ENCODE measurements at regions not wholly inside any gene's neighbourhood (a gene's known extent, or its start where the extent isn't known, plus 50 kb on each side); places are given as distances from the start of the nearest gene placed in this dataset.

- no peak for DNase-seq
Observed at GRCh38 chr2:22692746-22693145, 692.2 kb upstream of the KLHL29 start.

DNA sequence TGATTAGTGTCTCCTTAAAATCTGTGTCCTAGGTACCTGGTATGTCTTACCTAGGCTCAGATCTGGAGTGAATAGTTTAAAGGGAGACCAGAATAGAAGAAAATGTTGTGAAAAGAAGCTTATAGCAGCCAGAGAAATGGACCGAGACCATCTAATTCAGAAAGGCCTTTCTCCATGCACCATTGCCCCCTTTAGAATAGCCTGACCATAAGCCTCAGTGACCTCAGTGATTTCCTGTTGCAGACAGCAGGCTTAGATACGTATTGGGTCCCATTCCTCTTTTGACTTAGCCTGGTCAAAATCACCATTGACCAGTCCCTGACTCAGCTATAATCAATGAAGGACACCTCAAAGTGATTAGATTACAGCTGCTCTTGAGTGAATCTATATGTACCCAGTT is 690.7 kb upstream of the KLHL29 start:
- DNase-seq: no peak

DNA sequence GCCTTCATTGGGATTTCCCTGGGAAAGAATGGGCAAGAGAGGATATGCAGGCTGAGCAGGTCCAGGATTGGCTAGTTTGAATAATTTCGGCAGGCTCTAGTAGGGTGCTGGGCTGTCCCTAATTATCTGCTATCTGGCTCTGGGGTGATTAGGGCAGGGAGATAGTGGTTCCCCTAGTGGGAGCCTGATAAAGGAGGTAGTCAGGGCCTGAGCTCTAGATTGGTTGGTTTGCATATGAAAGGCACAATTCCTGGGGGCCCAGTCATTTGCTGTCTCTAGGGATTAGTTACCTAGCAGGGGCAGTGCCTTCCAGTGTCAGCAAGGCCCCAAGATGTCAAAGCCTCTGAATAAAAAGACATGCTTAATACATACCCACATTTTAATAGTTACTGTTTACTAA is 690.1 kb upstream of the KLHL29 start:
- no peak for DNase-seq

- DNase-seq: no peak
Observed at GRCh38 chr2:22697054-22697788, 687.8 kb upstream of the KLHL29 start.

GRCh38 chr2:22701561-22702160 is 683.3 kb upstream of the KLHL29 start:
- no peak for DNase-seq

DNA sequence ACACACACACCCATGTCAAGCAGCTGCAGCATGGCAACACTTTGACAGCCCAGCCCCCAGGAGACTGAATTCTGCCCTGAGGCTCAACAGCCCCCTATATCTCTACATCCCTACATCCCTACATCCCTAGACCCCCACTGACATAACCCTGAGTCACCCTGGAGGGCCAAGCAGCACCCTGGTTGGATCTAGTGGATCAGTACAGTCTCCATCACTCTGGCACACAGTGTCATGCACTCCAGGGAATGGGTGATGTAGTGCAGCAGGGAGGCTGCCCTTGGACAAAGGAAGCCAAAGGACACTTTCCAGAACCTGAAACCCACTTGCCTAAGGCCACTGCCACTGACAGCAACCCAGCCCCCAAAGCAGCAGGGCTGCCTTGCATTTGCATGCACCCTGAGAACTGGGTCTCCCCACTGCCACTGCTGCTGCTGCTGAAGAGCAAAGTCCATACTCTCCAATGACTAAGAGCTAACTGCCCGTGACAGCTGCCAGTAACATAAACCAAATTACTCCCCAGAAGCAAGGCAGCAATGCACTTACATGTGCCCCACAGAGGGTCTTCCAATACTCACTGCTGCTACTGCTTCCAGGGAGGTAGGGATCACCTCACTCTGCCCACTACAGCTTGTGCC is 681.6 kb upstream of the KLHL29 start:
- no peak for DNase-seq

- DNase-seq: no peak
Observed at GRCh38 chr2:22719396-22719795, 665.6 kb upstream of the KLHL29 start.

GRCh38 chr2:22729466-22729865 is 655.5 kb upstream of the KLHL29 start:
- DNase-seq: no peak

DNA sequence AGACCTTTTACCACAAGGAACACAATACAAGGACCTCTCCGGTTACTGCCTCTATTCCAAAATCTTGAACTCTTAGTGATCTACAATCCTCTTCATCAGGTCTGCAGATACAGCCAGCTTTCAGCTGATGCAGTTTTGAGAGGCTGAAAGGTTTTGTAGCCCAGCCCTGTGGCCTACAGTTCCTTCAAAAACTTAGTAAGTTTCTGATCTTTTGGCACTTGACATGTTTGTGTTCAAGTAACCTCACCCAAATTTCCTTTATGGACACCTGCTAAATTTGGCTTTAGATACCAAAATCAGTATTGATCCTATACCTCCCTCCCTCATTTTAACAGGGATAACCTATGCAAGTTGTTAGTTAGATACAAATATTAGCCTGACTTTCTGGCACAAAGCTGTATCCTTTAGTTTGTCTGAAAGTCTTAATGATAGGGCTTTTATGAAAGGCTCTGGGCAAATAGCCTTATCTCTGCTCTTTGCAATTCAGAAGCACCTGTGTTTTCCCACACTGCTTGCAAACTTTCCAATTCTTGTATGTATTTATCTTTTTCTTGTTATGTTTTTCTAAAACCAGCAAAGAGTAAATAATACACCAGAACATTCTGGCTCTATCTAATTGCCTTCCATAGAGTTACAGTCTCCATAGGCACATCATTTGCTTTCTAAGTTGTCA is 650.5 kb upstream of the KLHL29 start:
- DNase-seq: no peak

- no peak for DNase-seq
Observed at GRCh38 chr2:22737144-22737543, 647.8 kb upstream of the KLHL29 start.

DNA sequence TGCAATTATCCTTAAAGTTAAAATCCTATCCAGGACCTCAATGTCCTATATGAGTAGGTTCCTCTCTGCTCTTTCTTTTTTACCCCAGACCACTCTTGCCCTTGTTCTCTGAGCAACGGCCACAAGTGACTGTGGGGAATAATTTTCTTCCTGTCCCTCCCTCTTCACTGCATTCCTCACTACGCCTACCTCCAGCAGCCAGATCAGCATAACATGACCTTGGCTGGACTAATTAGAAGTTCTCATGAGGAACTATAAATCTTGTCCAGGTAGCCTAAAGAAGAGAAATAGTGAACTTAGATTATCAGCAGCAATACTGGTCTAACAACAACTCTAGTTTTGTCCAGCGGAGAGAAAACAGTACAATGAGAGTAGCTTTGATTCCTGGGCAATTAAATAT is 643.8 kb upstream of the KLHL29 start:
- DNase-seq: no peak

DNA sequence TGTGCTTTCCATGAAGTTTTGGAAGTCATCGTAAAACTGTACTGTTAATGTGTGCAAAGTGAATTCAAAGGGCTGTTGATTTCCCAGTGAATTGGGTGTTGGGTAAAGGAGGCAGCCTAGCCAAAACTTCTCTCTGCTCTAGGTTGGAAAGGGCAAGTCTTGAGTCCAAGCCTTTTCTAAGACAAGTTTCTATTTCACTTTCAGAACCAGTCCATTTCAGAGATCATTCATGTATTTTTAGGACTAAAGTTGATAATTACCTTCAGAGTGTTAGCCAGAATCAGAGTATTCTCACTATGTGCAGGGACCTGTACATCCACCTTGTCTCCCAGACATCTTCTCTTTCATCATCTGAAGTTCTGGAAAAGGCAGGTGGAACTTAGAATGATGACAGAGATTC is 636.1 kb upstream of the KLHL29 start:
- no peak for DNase-seq

DNA sequence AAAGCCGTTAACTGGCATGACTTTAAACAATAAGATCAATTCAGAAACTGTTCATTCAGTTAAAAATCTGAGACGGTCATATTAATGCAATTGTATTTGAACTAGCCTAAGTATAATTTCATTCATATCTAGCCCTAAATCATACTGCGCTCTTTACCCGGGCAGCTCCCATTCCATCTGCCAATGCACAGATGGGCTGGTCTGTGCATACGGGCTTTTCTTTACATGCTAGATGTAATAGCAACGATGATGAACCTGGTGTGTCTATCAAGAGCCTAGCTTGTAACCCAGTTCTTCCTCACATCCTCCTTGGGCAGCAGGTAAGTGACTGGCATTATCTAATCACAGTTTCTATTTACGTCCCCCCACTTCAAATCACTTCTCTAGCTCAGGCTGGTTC is 631.5 kb upstream of the KLHL29 start:
- no peak for DNase-seq

DNA sequence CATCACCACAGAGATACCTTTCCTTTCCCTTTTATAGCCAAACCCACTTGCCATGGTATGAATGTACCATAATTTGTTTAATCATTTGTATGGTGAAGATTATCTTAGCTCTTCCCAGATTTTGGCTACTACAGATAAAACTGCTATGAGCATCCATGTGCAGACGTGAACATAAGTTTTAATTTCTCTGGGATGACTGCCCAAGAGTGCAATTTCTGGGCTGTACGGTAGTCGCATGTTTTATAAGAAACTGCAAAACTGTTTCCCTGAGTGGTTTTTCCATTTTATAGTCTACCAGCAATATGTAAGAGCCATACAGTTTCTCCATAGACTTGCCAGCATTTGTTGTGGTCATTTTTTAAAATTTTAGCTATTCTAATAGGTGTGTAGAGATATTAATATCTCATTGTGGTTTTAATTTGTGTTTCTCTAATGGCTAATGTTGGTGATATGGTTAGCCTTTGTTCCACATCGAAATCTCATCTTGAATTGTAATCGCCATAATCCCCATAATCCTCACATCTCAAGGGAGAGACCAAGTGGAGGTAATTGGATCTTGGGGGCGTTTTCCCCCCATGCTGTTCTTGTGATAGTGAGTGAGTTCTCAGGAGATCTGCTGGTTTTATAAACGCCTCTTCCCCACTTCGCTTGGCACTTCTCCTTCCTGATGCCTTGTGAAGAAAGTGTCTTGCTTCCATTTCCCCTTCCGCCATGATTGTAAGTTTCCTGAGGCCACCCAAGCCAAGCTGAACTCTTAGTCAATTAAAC is 628.5 kb upstream of the KLHL29 start:
- no peak for DNase-seq

DNA sequence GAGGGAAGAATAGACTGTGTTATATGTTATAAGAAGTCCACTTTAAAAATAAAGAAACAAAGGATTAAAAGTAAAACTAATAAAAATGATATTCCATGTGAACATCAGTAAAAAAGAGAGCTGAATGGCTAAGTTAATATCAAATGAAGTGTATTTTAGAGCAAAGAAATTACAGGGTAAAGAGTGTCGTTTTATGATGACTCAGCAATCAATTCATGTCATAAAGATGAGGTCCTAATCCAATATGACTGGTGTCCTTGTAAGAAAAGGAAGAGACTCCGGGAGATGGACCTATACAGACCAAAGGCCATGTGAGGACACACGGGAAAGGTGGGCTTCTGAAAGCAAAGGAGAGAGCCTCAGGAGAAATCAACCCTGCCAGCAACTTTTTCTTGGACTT is 615.5 kb upstream of the KLHL29 start:
- no peak for DNase-seq

- DNase-seq: no peak
Observed at GRCh38 chr2:22784566-22784965, 600.4 kb upstream of the KLHL29 start.

DNA sequence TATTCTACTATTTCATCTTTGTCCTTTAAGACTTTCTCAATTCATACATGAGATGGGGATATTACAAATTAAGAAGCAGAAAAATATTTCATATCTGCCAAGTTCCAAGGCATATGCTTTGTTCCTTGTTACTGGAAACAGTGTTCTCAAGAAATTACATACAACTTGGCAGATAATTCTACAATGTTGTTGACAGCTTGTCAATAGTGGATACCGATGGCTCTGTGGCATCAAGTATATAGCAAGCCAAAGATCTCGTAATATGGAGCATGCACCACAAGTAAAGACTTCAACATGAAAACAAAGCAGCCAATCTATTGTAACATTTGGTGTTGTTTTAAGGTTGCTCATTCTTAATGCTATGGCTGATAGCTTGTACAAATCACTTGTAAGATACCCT is 598.2 kb upstream of the KLHL29 start:
- no peak for DNase-seq

GRCh38 chr2:22787745-22788144 is 597.2 kb upstream of the KLHL29 start:
- DNase-seq: no peak

DNA sequence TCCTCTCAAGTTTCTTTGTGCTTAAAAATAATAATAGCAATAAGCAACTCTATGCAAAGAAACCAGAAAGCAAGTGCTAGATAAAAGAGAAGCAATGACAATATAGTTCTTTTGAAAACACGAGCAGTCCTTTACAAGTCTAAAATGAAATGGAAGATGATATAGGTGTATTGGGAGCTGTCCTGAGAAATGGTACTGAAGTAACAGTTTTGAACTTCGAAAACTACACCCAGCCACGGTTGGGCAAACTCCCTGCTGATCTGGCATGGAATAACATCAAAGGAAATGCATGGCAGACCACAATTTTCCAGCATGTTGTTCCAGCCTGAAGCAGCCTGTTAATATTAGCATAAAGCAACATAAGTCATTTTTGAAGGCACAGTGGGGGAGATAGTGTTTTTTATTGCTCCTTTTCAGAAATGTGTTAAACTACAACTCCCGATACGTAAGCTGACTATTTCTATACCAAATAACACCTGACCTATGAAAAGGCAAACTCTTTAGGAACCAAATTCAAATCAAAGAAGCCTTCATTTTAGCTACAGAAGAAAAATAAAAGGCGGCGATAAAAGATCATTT is 596.1 kb upstream of the KLHL29 start:
- no peak for DNase-seq

- no peak for DNase-seq
Observed at GRCh38 chr2:22795287-22795866, 589.6 kb upstream of the KLHL29 start.

DNA sequence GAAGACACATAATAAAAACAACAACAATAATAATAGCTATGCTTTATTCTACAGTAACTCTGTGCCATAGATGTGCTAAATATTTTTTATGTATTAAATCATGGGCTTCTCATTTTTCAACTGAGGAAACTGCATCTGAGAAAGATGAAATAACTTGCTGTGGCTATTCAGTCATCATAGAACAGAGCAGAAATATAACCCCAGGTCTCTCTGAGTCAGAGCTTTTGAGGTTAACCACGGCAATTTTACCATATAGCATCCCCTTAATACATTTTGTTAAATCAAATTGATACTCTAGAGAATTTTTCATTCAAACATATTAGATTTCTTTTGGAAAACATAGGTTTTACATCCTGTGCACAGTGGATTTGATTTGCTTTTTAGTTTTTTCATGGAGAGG is 586.6 kb upstream of the KLHL29 start:
- DNase-seq: no peak

DNA sequence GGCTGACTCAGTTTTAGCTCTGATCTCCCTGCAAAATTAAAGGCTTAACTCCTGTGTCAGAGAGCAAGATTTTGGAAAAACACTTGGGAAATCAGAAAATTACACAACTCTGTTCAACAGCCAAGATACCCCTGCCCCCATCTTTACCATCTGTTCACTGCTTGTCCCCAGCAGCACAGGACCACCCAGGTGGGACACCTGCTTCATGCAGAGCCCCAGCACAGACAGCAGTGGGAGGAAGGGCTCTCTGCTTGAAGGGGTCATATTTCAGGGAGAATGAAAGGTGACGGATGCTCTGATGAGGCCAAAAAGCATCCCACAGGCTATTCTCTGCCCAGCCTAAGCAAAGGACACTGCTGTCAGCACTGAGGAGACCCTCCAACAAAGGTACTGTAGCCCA is 584.6 kb upstream of the KLHL29 start:
- no peak for DNase-seq

Measured in effector CD4-positive, alpha-beta T cell (primary cell).